OCI-LY7 (cell line): ENCODE measurements at regions not wholly inside any gene's neighbourhood (a gene's known extent, or its start where the extent isn't known, plus 50 kb on each side); places are given as distances from the start of the nearest gene placed in this dataset.

Experiments used
- BruUV-seq: library from RNA; stranded (reverse); fragments of 400-500 nt; replicated peaks from 2 replicates; lab custom pipeline; 2021; lab: Mats Ljungman, UMichigan
- CTCF ChIA-PET: fragments of 300-600 bp; sonication (Branson Sonifier 250); formaldehyde crosslinking; loops from one replicate; lab custom pipeline; 2022; ENCODE audit warnings: antibody characterized with exemption; ENCODE audit not compliant: unreplicated experiment; lab: Charles Lee
- POLR2A ChIA-PET: fragments of 300-600 bp; sonication (Branson Sonifier 250); formaldehyde crosslinking; loops from one replicate; lab custom pipeline; 2022; ENCODE audit warnings: antibody characterized with exemption; lab: Charles Lee
- DNase-seq: peaks from one replicate; pipeline ENCODE4 v3.0.0-alpha.2; 2015; ENCODE audit warnings: low spot score
- H2AFZ ChIP-seq: fragments of 200-600 bp; sonication (generic), shearing (Covaris generic); 2 replicates; pipeline ENCODE4 v1.6.1; 2014; ENCODE audit warnings: mild to moderate bottlenecking, antibody characterized with exemption, low read length, moderate library complexity
- H3K27ac ChIP-seq: fragments of 200-600 bp; sonication (generic); 2 replicates; pipeline ENCODE4 v1.5.1; 2014; ENCODE audit warnings: mixed run types, low read depth, mild to moderate bottlenecking, moderate library complexity, low read length, inconsistent platforms; ENCODE audit not compliant: poor library complexity, severe bottlenecking
- H3K36me3 ChIP-seq: fragments of 200-600 bp; sonication (generic); 2 replicates; pipeline ENCODE4 v1.6.1; 2014; ENCODE audit warnings: mild to moderate bottlenecking, antibody characterized with exemption, low read length, moderate library complexity, mixed read lengths; ENCODE audit not compliant: insufficient read depth
- H3K4me1 ChIP-seq: fragments of 200-600 bp; sonication (generic); 2 replicates; pipeline ENCODE4 v1.5.1; 2014; ENCODE audit warnings: mild to moderate bottlenecking, low read length; ENCODE audit not compliant: insufficient read depth, poor library complexity, severe bottlenecking
- H3K4me2 ChIP-seq: fragments of 200-600 bp; sonication (generic); 2 replicates; pipeline ENCODE4 v1.6.1; 2014; ENCODE audit warnings: mild to moderate bottlenecking, low read length
- H3K4me3 ChIP-seq: fragments of 200-600 bp; sonication (generic); 2 replicates; pipeline ENCODE4 v1.5.1; 2014; ENCODE audit warnings: mild to moderate bottlenecking, low read depth, low read length; ENCODE audit not compliant: poor library complexity, severe bottlenecking
- H3K79me2 ChIP-seq: fragments of 200-600 bp; sonication (generic); 2 replicates; pipeline ENCODE4 v1.6.1; 2016; ENCODE audit warnings: low read depth, mild to moderate bottlenecking, low read length, moderate library complexity, mixed read lengths; ENCODE audit not compliant: insufficient read depth
- H3K9me2 ChIP-seq: fragments of 200-600 bp; sonication (generic); 2 replicates; pipeline ENCODE4 v1.6.1; 2016; ENCODE audit warnings: mild to moderate bottlenecking, low read length, mixed read lengths; ENCODE audit not compliant: insufficient read depth
- H3K9me3 ChIP-seq: fragments of 200-600 bp; sonication (generic); 2 replicates; pipeline ENCODE4 v1.6.1; 2014; ENCODE audit warnings: mild to moderate bottlenecking, mixed run types, low read length, mixed read lengths
- H4K20me1 ChIP-seq: fragments of 200-600 bp; sonication (generic); 2 replicates; pipeline ENCODE4 v1.6.1; 2014; ENCODE audit warnings: mild to moderate bottlenecking, antibody characterized with exemption, low read length, moderate library complexity, mixed read lengths; ENCODE audit not compliant: insufficient read depth
- CTCF ChIP-seq: fragments of 200-600 bp; sonication (generic); conservative IDR thresholded peaks from 2 replicates; pipeline ENCODE4 v1.5.1; 2014; ENCODE audit warnings: mild to moderate bottlenecking, antibody characterized with exemption, low read length, moderate library complexity, mixed read lengths
- EZH2phosphoT487 ChIP-seq: fragments of 200-600 bp; sonication (generic); IDR thresholded peaks from 2 replicates; pipeline ENCODE4 v1.6.1; 2018; ENCODE audit warnings: low read depth, borderline replicate concordance, mild to moderate bottlenecking, mixed run types, antibody characterized with exemption, low read length, moderate library complexity, mixed read lengths
- intact Hi-C: fragments of 100-400 bp; cut with micrococcal nuclease; formaldehyde crosslinking; loops from one replicate; pipeline ENCODE4 v1.10.0; 2022; ENCODE audit not compliant: unreplicated experiment

- H3K4me2 ChIP-seq, result no peak overlapping the region
- no peak for DNase-seq
- intact Hi-C loops, result no loop called here
- no peak overlapping the region for H3K27ac ChIP-seq
- no peaks in the 10 kb centered on the region for H3K79me2 ChIP-seq
- H2AFZ ChIP-seq, result no peak overlapping the region
- H3K9me2 ChIP-seq, result no peaks in the 10 kb centered on the region
- H4K20me1 ChIP-seq, result no peaks in the 10 kb centered on the region
- H3K9me3 ChIP-seq, result no peaks in the 10 kb centered on the region
- H3K4me1 ChIP-seq, result no peaks in the 10 kb centered on the region
- BruUV-seq, result no TSS peak
- POLR2A ChIA-PET, result interaction anchor here (0.7 kb wide), 1 partner anchor 46 kb away, joined by 3 read pairs; no protein-coding TSS in a partner anchor
- no peaks in the 10 kb centered on the region for H3K36me3 ChIP-seq
- H3K4me3 ChIP-seq, result no peak overlapping the region
- CTCF ChIA-PET, result no interaction called here
- TF ChIP-seq CTCF, result no peak
- no peak for TF ChIP-seq EZH2phosphoT487
Observed at GRCh38 chr3:132843851-132844553, 121.8 kb upstream of the NPHP3 start.

- CTCF ChIA-PET, result no interaction called here
- H3K4me3 ChIP-seq, result no peak overlapping the region
- POLR2A ChIA-PET, result no interaction called here
- no peaks in the 10 kb centered on the region for H3K79me2 ChIP-seq
- no peaks in the 10 kb centered on the region for H3K4me1 ChIP-seq
- no peaks in the 10 kb centered on the region for H3K36me3 ChIP-seq
- intact Hi-C loops, result no loop called here
- no peaks in the 10 kb centered on the region for H3K9me2 ChIP-seq
- no peak overlapping the region for H2AFZ ChIP-seq
- no peak overlapping the region for H3K27ac ChIP-seq
- H3K4me2 ChIP-seq, result no peak overlapping the region
- no peaks in the 10 kb centered on the region for H3K9me3 ChIP-seq
- TF ChIP-seq CTCF (no peak), EZH2phosphoT487 (no peak)
- BruUV-seq, result no TSS peak
- no peak for DNase-seq
- no peaks in the 10 kb centered on the region for H4K20me1 ChIP-seq
Observed at GRCh38 chr3:132843349-132843748, 121.1 kb upstream of the NPHP3 start.

- Histone ChIP-seq H3K79me2 (no peaks in the 10 kb centered on the region), H3K4me3 (no peak overlapping the region), H2AFZ (no peak overlapping the region), H3K9me3 (no peaks in the 10 kb centered on the region), H3K36me3 (no peaks in the 10 kb centered on the region), H3K4me2 (no peak overlapping the region), H3K4me1 (no peaks in the 10 kb centered on the region), H3K27ac (no peak overlapping the region), H3K9me2 (no peaks in the 10 kb centered on the region), H4K20me1 (no peaks in the 10 kb centered on the region)
- CTCF ChIA-PET, result no interaction called here
- POLR2A ChIA-PET, result no interaction called here
- TF ChIP-seq EZH2phosphoT487, result no peak
- no peak for TF ChIP-seq CTCF
- BruUV-seq, result no TSS peak
- intact Hi-C loops, result no loop called here
- DNase-seq, result no peak
Observed at GRCh38 chr3:132841621-132842020, 119.4 kb upstream of the NPHP3 start.
